ENCODE measurements at regions not wholly inside any gene's neighbourhood (a gene's known extent, or its start where the extent isn't known, plus 50 kb on each side); places are given as distances from the start of the nearest gene placed in this dataset.
A peak's percentile ranks its signal among the peaks of the same experiment; 100 is the strongest.

GRCh38 chr1:208467151-208467780, 223.1 kb upstream of the PLXNA2 start (continued):
- TF ChIP-seq CTCF (conservative IDR thresholded peaks at IDR 0.05; ENCODE audit: low read depth in 2 of 2) = no peak
- no peak for TF ChIP-seq ZNF114 (CRISPR knock-in tag; IDR thresholded peaks at IDR 0.05)
- TF ChIP-seq EZH2phosphoT487 (IDR thresholded peaks at IDR 0.05; ENCODE audit: unreplicated experiment) = no peak
- TF ChIP-seq ZNF331 (CRISPR knock-in tag; IDR thresholded peaks at IDR 0.05; ENCODE audit: low read depth) = no peak

GRCh38 chr1:208475449-208475848, 231.3 kb upstream of the PLXNA2 start:
- Mint-ChIP-seq H3K27ac (no peak overlapping the region), H3K4me1 (peaks cover 20% of the 10 kb centered on the region), H3K36me3 (ENCODE audit: low read depth) (no peaks in the 10 kb centered on the region), H3K27me3 (ENCODE audit: insufficient read depth, low read depth, poor library complexity) (peaks cover 3% of the 10 kb centered on the region), H3K9me3 (no peaks in the 10 kb centered on the region), H3K4me3 (no peak overlapping the region)
- H4K20me1 ChIP-seq (replicated peaks; ENCODE audit: insufficient read depth) = no peaks in the 10 kb centered on the region
- 0 out of 2 replicates have a peak overlapping the region, but pooled peaks have one; percentile 4 for H2AFZ ChIP-seq
- no peaks in the 10 kb centered on the region for H3F3A ChIP-seq (replicated peaks; ENCODE audit: low read depth)
- peaks cover 3% of the 10 kb centered on the region; the same call in 1 of the 2 replicates for H3K4me1 ChIP-seq (ENCODE audit: insufficient read depth)
- no peaks in the 10 kb centered on the region for H3K36me3 ChIP-seq (ENCODE audit: insufficient read depth)
- H3K4me3 ChIP-seq = no peak overlapping the region
- no peaks in the 10 kb centered on the region for H3K27me3 ChIP-seq (ENCODE audit: insufficient read depth)
- no peak for DNase-seq (ENCODE audit: low spot score)
- H3K4me2 ChIP-seq = no peak overlapping the region
- 0 out of 2 replicates have a peak, but pooled peaks cover 2% of the 10 kb centered on the region for H3K9me2 ChIP-seq (ENCODE audit: insufficient read depth)
- H3K79me2 ChIP-seq (replicated peaks; ENCODE audit: insufficient read depth) = no peaks in the 10 kb centered on the region
- no peak for ATAC-seq
- H3K27ac ChIP-seq (ENCODE audit: low read depth) = no peak overlapping the region
- no peak for TF ChIP-seq CREB1 (CRISPR knock-in tag; IDR thresholded peaks at IDR 0.05; ENCODE audit: low read depth)
- TF ChIP-seq STAT1 (IDR thresholded peaks at IDR 0.05; ENCODE audit: unreplicated experiment) = no peak
- no peak for TF ChIP-seq EZH2 (IDR thresholded peaks at IDR 0.05; ENCODE audit: low read depth, unreplicated experiment)
- TF ChIP-seq ZNF331 (CRISPR knock-in tag; IDR thresholded peaks at IDR 0.05; ENCODE audit: low read depth) = no peak
- TF ChIP-seq ETS1 (IDR thresholded peaks at IDR 0.05) = no peak
- TF ChIP-seq CTCF (conservative IDR thresholded peaks at IDR 0.05; ENCODE audit: low read depth in 2 of 2) = no peak
- TF ChIP-seq ZNF114 (CRISPR knock-in tag; IDR thresholded peaks at IDR 0.05) = no peak
- TF ChIP-seq ZNF462 (CRISPR knock-in tag; IDR thresholded peaks at IDR 0.05) = no peak

Measured in GM23338 (cell line).